ENCODE measurements at regions not wholly inside any gene's neighbourhood (a gene's known extent, or its start where the extent isn't known, plus 50 kb on each side); places are given as distances from the start of the nearest gene placed in this dataset.

DNA sequence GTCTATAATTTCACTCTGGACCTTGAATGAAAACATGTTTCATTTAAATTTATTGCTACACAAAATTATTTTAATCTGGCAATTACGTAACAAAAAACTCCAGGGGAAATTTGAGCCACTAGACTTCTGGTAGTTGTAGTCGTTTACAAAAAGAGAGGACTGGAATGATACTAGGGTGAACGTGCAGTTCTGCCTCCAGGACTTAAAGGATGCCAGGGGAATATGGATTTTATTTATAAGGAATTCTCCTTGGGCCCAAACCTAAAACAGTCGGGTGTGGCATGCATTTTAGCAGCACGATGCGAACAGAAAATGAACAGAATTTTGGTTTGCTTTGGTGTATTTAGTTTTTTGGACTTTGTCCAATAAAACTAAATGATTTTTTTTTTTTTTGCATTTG is 76.9 kb downstream of the PRL start:
- Histone ChIP-seq H3K9me1 (ENCODE audit: insufficient read depth, low read length) (no peaks in the 10 kb centered on the region), H3K79me1 (ENCODE audit: low read depth in 1 of 2, low read length in 2 of 2) (no peaks in the 10 kb centered on the region), H3K14ac (replicated peaks; ENCODE audit: low read depth, low read length) (no peak overlapping the region), H3K9ac (ENCODE audit: low read depth, low read length) (no peak overlapping the region), H3K4me2 (ENCODE audit: low read depth, low read length) (no peak overlapping the region), H3K9me3 (ENCODE audit: control insufficient read depth, insufficient read depth, low read length) (no peaks in the 10 kb centered on the region), H2BK15ac (ENCODE audit: low read depth, low read length) (no peak overlapping the region), H4K8ac (ENCODE audit: low read depth in 2 of 2, low read length in 2 of 2) (no peak overlapping the region), H2AK9ac (replicated peaks; ENCODE audit: low read depth, low read length, poor library complexity) (no peak overlapping the region), H3K18ac (ENCODE audit: low read depth, low read length) (no peak overlapping the region), H3K4ac (ENCODE audit: low read depth, low read length) (no peak overlapping the region), H4K91ac (ENCODE audit: insufficient read depth, low read depth, low read length) (no peak overlapping the region), H4K20me1 (ENCODE audit: insufficient read depth, low read length) (no peaks in the 10 kb centered on the region), H3K36me3 (ENCODE audit: control insufficient read depth, insufficient read depth, low read length) (no peaks in the 10 kb centered on the region), H3K23ac (ENCODE audit: low read depth, low read length) (no peak overlapping the region), H3K4me3 (ENCODE audit: insufficient read depth, low read depth, low read length) (no peak overlapping the region), H2BK120ac (ENCODE audit: low read depth, low read length) (no peak overlapping the region), H2AK5ac (ENCODE audit: low read depth, low read length) (no peak overlapping the region), H2BK20ac (ENCODE audit: low read depth, low read length) (no peak overlapping the region), H3K56ac (ENCODE audit: extremely low read depth, insufficient read depth, low read length) (no peak overlapping the region), H2BK5ac (ENCODE audit: low read depth, low read length, poor library complexity, severe bottlenecking) (no peak overlapping the region), H4K5ac (ENCODE audit: low read depth, low read length) (no peak overlapping the region), H2AFZ (replicated peaks; ENCODE audit: low read length, poor library complexity) (no peak overlapping the region), H3K27ac (ENCODE audit: insufficient read depth, low read length) (no peak overlapping the region), H3K27me3 (ENCODE audit: control insufficient read depth, insufficient read depth, low read length) (no peaks in the 10 kb centered on the region), H3K4me1 (ENCODE audit: control insufficient read depth, insufficient read depth, low read length) (no peaks in the 10 kb centered on the region; the same call in 1 of the 2 replicates)
- dilution Hi-C loops (cut with HindIII; ENCODE audit: low sequenced_read_pairs, unreplicated experiment), result no loop called here
- BruUV-seq (replicated peaks), result no TSS peak
- in situ Hi-C loops (cut with MboI; ENCODE audit: low sequenced_read_pairs), result no loop called here
- TF ChIP-seq CEBPB (IDR thresholded peaks at IDR 0.05; ENCODE audit: low read depth, low read length), result no peak
- TF ChIP-seq MAFK (IDR thresholded peaks at IDR 0.05; ENCODE audit: low read depth, low read length), result no peak
- TF ChIP-seq NFE2L2 (IDR thresholded peaks at IDR 0.05; ENCODE audit: low read depth, low read length), result no peak
- TF ChIP-seq CHD1 (IDR thresholded peaks at IDR 0.05; ENCODE audit: low read depth, low read length), result no peak
- TF ChIP-seq, protein P1, sequence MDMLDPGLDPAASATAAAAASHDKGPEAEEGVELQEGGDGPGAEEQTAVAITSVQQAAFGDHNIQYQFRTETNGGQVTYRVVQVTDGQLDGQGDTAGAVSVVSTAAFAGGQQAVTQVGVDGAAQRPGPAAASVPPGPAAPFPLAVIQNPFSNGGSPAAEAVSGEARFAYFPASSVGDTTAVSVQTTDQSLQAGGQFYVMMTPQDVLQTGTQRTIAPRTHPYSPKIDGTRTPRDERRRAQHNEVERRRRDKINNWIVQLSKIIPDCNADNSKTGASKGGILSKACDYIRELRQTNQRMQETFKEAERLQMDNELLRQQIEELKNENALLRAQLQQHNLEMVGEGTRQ (IDR thresholded peaks at IDR 0.05; ENCODE audit: low read depth, low read length), result no peak
- TF ChIP-seq RCOR1 (IDR thresholded peaks at IDR 0.05; ENCODE audit: insufficient replicate concordance, low read length), result no peak
- no peak for TF ChIP-seq POLR2A (IDR thresholded peaks at IDR 0.05; ENCODE audit: low read depth, low read length)
- no peak for TF ChIP-seq RFX5 (IDR thresholded peaks at IDR 0.05; ENCODE audit: low read depth, low read length)
- no peak for TF ChIP-seq SMC3 (IDR thresholded peaks at IDR 0.05; ENCODE audit: low read depth, low read length)
- no peak for TF ChIP-seq RAD21 (IDR thresholded peaks at IDR 0.05; ENCODE audit: low read length)
- TF ChIP-seq, protein P2, sequence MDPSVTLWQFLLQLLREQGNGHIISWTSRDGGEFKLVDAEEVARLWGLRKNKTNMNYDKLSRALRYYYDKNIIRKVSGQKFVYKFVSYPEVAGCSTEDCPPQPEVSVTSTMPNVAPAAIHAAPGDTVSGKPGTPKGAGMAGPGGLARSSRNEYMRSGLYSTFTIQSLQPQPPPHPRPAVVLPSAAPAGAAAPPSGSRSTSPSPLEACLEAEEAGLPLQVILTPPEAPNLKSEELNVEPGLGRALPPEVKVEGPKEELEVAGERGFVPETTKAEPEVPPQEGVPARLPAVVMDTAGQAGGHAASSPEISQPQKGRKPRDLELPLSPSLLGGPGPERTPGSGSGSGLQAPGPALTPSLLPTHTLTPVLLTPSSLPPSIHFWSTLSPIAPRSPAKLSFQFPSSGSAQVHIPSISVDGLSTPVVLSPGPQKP (IDR thresholded peaks at IDR 0.05; ENCODE audit: borderline replicate concordance, low read depth, low read length), result no peak
- TF ChIP-seq, protein P3, sequence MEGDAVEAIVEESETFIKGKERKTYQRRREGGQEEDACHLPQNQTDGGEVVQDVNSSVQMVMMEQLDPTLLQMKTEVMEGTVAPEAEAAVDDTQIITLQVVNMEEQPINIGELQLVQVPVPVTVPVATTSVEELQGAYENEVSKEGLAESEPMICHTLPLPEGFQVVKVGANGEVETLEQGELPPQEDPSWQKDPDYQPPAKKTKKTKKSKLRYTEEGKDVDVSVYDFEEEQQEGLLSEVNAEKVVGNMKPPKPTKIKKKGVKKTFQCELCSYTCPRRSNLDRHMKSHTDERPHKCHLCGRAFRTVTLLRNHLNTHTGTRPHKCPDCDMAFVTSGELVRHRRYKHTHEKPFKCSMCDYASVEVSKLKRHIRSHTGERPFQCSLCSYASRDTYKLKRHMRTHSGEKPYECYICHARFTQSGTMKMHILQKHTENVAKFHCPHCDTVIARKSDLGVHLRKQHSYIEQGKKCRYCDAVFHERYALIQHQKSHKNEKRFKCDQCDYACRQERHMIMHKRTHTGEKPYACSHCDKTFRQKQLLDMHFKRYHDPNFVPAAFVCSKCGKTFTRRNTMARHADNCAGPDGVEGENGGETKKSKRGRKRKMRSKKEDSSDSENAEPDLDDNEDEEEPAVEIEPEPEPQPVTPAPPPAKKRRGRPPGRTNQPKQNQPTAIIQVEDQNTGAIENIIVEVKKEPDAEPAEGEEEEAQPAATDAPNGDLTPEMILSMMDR (conservative IDR thresholded peaks at IDR 0.05; ENCODE audit: low read depth, low read length), result no peak
- no peak for TF ChIP-seq FOS (IDR thresholded peaks at IDR 0.05; ENCODE audit: low read depth, low read length)
- ATAC-seq (ENCODE audit: low read depth) (no peak), DNase-seq (peak; percentile 20)
- no CpG with 5 or more reads among the region's 6 CpGs for WGBS, 2 experiments (ENCODE audit: extremely low coverage in 2 of 2, insufficient read length in 1 of 2)
- ChIA-PET CTCF (no interaction called here), POLR2A (ENCODE audit: unreplicated experiment) (no interaction called here)
- intact Hi-C loops (cut with micrococcal nuclease), result no loop called here
